Chondrocyte (in vitro differentiated cells): ENCODE measurements at regions not wholly inside any gene's neighbourhood (a gene's known extent, or its start where the extent isn't known, plus 50 kb on each side); places are given as distances from the start of the nearest gene placed in this dataset.

ENCODE experiments used
- DNase-seq: peaks from one replicate; pipeline ENCODE4 v3.0.0; 2021; ENCODE audit warnings: mixed read lengths, low spot score
- H3K27ac Mint-ChIP-seq: one replicate; pipeline ENCODE4 v1.8.0; 2021; ENCODE audit warnings: mild to moderate bottlenecking, moderate library complexity, mixed read lengths; ENCODE audit not compliant: unreplicated experiment
- H3K27me3 Mint-ChIP-seq: 2 replicates; pipeline ENCODE4 v1.8.0; 2021; ENCODE audit warnings: low read depth, mixed read lengths
- H3K36me3 Mint-ChIP-seq: 2 replicates; pipeline ENCODE4 v1.8.0; 2021; ENCODE audit warnings: low read depth, mixed read lengths
- H3K4me1 Mint-ChIP-seq: 2 replicates; pipeline ENCODE4 v1.8.0; 2021; ENCODE audit warnings: low read depth, mild to moderate bottlenecking, mixed read lengths
- H3K4me3 Mint-ChIP-seq: one replicate; pipeline ENCODE4 v1.8.0; 2021; ENCODE audit warnings: mild to moderate bottlenecking, moderate library complexity, mixed read lengths; ENCODE audit not compliant: unreplicated experiment
- H3K9me3 Mint-ChIP-seq: 2 replicates; pipeline ENCODE4 v1.8.0; 2021; ENCODE audit warnings: low read depth, mixed read lengths
- TF ChIP-seq, protein P1 (sequence below): fragments of 200-600 bp; sonication (generic); IDR thresholded peaks from 2 replicates; pipeline ENCODE4 v1.5.0; 2021; ENCODE audit warnings: antibody characterized with exemption, mild to moderate bottlenecking, moderate library complexity

DNA sequence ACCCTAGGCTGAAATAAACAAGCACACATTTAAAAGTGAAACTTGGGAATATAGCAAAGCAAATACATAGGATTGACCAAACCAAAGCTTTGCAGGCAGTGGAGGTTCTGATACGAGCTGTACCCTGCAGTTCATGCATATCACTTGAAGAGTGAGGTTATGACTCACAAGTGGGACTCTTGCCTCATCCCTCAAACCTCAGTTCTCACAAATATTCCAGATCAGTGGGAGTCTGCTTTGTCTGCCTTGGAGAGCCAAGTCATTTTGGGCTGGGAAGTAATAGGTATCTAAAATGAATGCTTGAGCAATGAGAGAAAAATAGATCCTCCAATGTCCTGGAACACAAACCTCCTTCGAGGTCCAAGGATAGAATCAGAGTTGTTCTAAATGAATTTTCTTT lies 116.4 kb downstream of the LRIG3 start:
- peaks cover 7% of the 10 kb centered on the region for H3K36me3 Mint-ChIP-seq
- peak overlapping the region; percentile 52 for H3K27ac Mint-ChIP-seq
- no peak overlapping the region for H3K4me3 Mint-ChIP-seq
- TF ChIP-seq, protein P1, sequence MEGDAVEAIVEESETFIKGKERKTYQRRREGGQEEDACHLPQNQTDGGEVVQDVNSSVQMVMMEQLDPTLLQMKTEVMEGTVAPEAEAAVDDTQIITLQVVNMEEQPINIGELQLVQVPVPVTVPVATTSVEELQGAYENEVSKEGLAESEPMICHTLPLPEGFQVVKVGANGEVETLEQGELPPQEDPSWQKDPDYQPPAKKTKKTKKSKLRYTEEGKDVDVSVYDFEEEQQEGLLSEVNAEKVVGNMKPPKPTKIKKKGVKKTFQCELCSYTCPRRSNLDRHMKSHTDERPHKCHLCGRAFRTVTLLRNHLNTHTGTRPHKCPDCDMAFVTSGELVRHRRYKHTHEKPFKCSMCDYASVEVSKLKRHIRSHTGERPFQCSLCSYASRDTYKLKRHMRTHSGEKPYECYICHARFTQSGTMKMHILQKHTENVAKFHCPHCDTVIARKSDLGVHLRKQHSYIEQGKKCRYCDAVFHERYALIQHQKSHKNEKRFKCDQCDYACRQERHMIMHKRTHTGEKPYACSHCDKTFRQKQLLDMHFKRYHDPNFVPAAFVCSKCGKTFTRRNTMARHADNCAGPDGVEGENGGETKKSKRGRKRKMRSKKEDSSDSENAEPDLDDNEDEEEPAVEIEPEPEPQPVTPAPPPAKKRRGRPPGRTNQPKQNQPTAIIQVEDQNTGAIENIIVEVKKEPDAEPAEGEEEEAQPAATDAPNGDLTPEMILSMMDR, result no peak
- no peaks in the 10 kb centered on the region for H3K27me3 Mint-ChIP-seq
- no peak for DNase-seq
- H3K4me1 Mint-ChIP-seq, result peaks cover 27% of the 10 kb centered on the region
- peaks cover 7% of the 10 kb centered on the region for H3K9me3 Mint-ChIP-seq

- H3K4me1 Mint-ChIP-seq, result peaks cover 30% of the 10 kb centered on the region
- no peak overlapping the region for H3K27ac Mint-ChIP-seq
- TF ChIP-seq, protein P1, result peak; percentile 62
- H3K36me3 Mint-ChIP-seq, result peaks cover 4% of the 10 kb centered on the region
- H3K27me3 Mint-ChIP-seq, result no peaks in the 10 kb centered on the region
- DNase-seq, result no peak
- H3K9me3 Mint-ChIP-seq, result peaks cover 3% of the 10 kb centered on the region
- no peak overlapping the region for H3K4me3 Mint-ChIP-seq
These were observed 115.6 kb downstream of the LRIG3 start for GRCh38 chr12:58804749-58805148.

GRCh38 chr12:58809064-58809607 lies 111.2 kb downstream of the LRIG3 start:
- Mint-ChIP-seq H3K27me3 (no peaks in the 10 kb centered on the region), H3K36me3 (no peaks in the 10 kb centered on the region), H3K9me3 (no peaks in the 10 kb centered on the region), H3K4me3 (no peak overlapping the region), H3K4me1 (peaks cover 30% of the 10 kb centered on the region), H3K27ac (no peak overlapping the region)
- no peak for DNase-seq
- TF ChIP-seq, protein P1, result no peak

GRCh38 chr12:58811346-58811745 lies 109.0 kb downstream of the LRIG3 start:
- H3K27me3 Mint-ChIP-seq, result no peaks in the 10 kb centered on the region
- H3K4me3 Mint-ChIP-seq, result no peak overlapping the region
- H3K4me1 Mint-ChIP-seq, result peaks cover 31% of the 10 kb centered on the region
- no peaks in the 10 kb centered on the region for H3K9me3 Mint-ChIP-seq
- H3K27ac Mint-ChIP-seq, result no peak overlapping the region
- DNase-seq, result no peak
- TF ChIP-seq, protein P1, result no peak
- H3K36me3 Mint-ChIP-seq, result no peaks in the 10 kb centered on the region

- no peaks in the 10 kb centered on the region for H3K9me3 Mint-ChIP-seq
- H3K36me3 Mint-ChIP-seq, result no peaks in the 10 kb centered on the region
- H3K4me3 Mint-ChIP-seq, result no peak overlapping the region
- TF ChIP-seq, protein P1, result no peak
- DNase-seq, result no peak
- no peaks in the 10 kb centered on the region for H3K27me3 Mint-ChIP-seq
- no peak overlapping the region for H3K27ac Mint-ChIP-seq
- peaks cover 31% of the 10 kb centered on the region for H3K4me1 Mint-ChIP-seq
These were observed 108.1 kb downstream of the LRIG3 start for GRCh38 chr12:58812214-58812613.
